PC-3 (cell line): ENCODE measurements at regions not wholly inside any gene's neighbourhood (a gene's known extent, or its start where the extent isn't known, plus 50 kb on each side); places are given as distances from the start of the nearest gene placed in this dataset.

Experiments used
- ATAC-seq: fragments of 200-7000 bp; cut with Tn5 transposase; 2 replicates; pipeline ENCODE4 v1.9.1; 2020; ENCODE audit warnings: mild to moderate bottlenecking, moderate library complexity
- BruUV-seq: library from RNA; stranded (reverse); fragments of 400-500 nt; replicated peaks from 2 replicates; lab custom pipeline; 2021; lab: Mats Ljungman, UMichigan
- CTCF ChIA-PET: fragments of 300-600 bp; sonication (Branson Sonifier 250); formaldehyde crosslinking; loops from one replicate; lab custom pipeline; 2022; ENCODE audit warnings: antibody characterized with exemption; lab: Charles Lee
- POLR2A ChIA-PET: fragments of 300-600 bp; sonication (Branson Sonifier 250); formaldehyde crosslinking; loops from one replicate; lab custom pipeline; 2022; ENCODE audit warnings: antibody characterized with exemption; ENCODE audit not compliant: unreplicated experiment; lab: Charles Lee
- DNase-seq: peaks from one replicate; pipeline ENCODE4 v3.0.0-alpha.2; 2015
- H2AFZ ChIP-seq: fragments of 300-600 bp; sonication (generic); 2 replicates; pipeline ENCODE4 v1.6.0; 2016; ENCODE audit warnings: antibody characterized with exemption, low read length
- H3F3A ChIP-seq: fragments of 300-600 bp; sonication (generic); one replicate; pipeline ENCODE4 v1.6.0; 2017; ENCODE audit warnings: antibody characterized with exemption, low read length, control low read depth, mild to moderate bottlenecking; ENCODE audit not compliant: unreplicated experiment
- H3K27ac ChIP-seq: fragments of 300-600 bp; sonication (generic); 2 replicates; pipeline ENCODE4 v1.5.1; 2016; ENCODE audit warnings: mild to moderate bottlenecking, low read length
- H3K27me3 ChIP-seq: fragments of 300-600 bp; sonication (generic); 2 replicates; pipeline ENCODE4 v1.6.1; 2016; ENCODE audit warnings: low read length, mixed read lengths
- H3K36me3 ChIP-seq: fragments of 300-600 bp; sonication (generic); 2 replicates; pipeline ENCODE4 v1.6.1; 2016; ENCODE audit warnings: low read depth, mixed run types, low read length, mixed read lengths
- H3K4me1 ChIP-seq: fragments of 300-600 bp; sonication (generic); 2 replicates; pipeline ENCODE4 v1.5.1; 2016; ENCODE audit warnings: low read length; ENCODE audit not compliant: insufficient read depth
- H3K4me2 ChIP-seq: fragments of 300-600 bp; sonication (generic); 2 replicates; pipeline ENCODE4 v1.6.0; 2016; ENCODE audit warnings: low read length
- H3K4me3 ChIP-seq: fragments of 300-600 bp; sonication (generic); 2 replicates; pipeline ENCODE4 v1.5.1; 2016; ENCODE audit warnings: mild to moderate bottlenecking, low read length, mixed read lengths
- H3K79me2 ChIP-seq: fragments of 300-600 bp; sonication (generic); 2 replicates; pipeline ENCODE4 v1.6.1; 2017; ENCODE audit warnings: low read length, mixed read lengths
- H3K9ac ChIP-seq: fragments of 300-600 bp; sonication (generic); 2 replicates; pipeline ENCODE4 v1.6.0; 2016; ENCODE audit warnings: mild to moderate bottlenecking, low read length
- H3K9me2 ChIP-seq: fragments of 300-600 bp; sonication (generic); replicated peaks from 2 replicates; pipeline ENCODE4 v1.6.1; 2016; ENCODE audit warnings: mixed run types, low read length, mixed read lengths
- H3K9me3 ChIP-seq: fragments of 300-600 bp; sonication (generic); 2 replicates; pipeline ENCODE4 v1.6.1; 2016; ENCODE audit warnings: low read length, mixed read lengths
- H4K20me1 ChIP-seq: fragments of 300-600 bp; sonication (generic); 2 replicates; pipeline ENCODE4 v1.6.1; 2016; ENCODE audit warnings: low read length, mixed read lengths
- EZH2 ChIP-seq: fragments of 300-600 bp; sonication (generic); IDR thresholded peaks from one replicate; pipeline ENCODE4 v1.6.1; 2017; ENCODE audit warnings: antibody characterized with exemption, mild to moderate bottlenecking, low read length; ENCODE audit not compliant: unreplicated experiment
- EZH2phosphoT487 ChIP-seq: fragments of 300-600 bp; sonication (generic); IDR thresholded peaks from 2 replicates; pipeline ENCODE4 v1.6.1; 2018; ENCODE audit warnings: mild to moderate bottlenecking, antibody characterized with exemption, low read length, borderline replicate concordance
- intact Hi-C: fragments of 100-400 bp; cut with micrococcal nuclease; formaldehyde crosslinking; loops from 2 replicates; pipeline ENCODE4 v1.9.0; 2023
- TF ChIP-seq, protein P1 (sequence below): fragments of 300-600 bp; sonication (generic); conservative IDR thresholded peaks from 2 replicates; pipeline ENCODE4 v1.5.1; 2017; ENCODE audit warnings: antibody characterized with exemption, low read depth, mild to moderate bottlenecking, low read length

DNA sequence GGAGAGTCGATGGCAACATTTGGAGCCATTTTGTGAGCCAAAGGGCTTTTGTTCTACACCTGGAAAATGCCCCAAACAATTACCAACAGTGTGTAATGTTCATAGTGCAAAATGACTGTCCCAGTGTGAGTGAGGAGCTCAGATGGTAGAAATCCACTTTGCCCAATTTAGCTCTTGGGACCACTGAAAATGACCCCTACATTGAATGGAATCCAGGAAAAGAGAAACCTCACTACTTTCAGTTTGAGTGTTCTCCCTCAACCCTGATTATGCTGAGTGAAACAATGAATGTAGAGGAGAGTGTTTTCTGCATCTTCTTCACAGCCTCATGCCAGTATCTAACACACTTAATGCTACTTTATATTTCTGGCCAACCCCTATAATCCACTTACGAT is 84.9 kb upstream of the NRN1 start:
- DNase-seq, result no peak

DNA sequence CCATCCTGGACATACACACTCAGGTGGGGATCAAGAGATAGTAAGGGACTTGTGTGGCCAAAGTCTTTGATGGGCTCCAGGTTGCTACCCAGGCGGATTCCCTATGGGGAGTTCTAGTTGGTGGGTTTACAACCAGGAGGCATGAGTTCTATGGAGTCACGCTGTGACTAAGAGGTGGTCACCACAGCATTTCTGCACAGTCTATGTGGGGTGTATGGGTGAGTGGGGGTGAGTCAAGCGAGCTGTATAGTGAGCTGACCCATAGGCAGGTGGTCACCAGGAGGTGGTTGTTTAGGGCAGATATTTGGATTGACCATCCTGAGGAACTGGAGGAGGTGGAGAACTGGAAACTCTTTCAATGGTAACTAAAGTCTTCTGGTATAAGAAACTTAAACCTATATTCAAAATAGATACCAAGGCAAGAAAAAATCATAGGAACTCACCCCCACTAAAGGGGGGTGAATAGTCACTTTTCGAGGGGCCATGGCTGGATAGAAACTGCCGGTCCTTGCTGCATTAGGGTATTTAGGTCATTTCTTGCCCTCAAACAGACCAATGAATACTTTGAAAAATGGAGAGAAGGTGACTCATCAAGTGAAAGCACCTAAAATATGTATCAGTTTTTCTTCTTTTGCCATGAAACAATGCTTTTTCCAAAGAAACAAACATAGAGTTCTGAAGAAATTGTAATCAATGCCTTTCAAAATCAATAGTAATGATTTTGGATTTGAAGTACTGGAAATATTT is 84.3 kb upstream of the NRN1 start:
- H4K20me1 ChIP-seq, result no peaks in the 10 kb centered on the region
- ChIA-PET POLR2A (no interaction called here), CTCF (no interaction called here)
- TF ChIP-seq EZH2, result no peak
- TF ChIP-seq EZH2phosphoT487, result no peak
- TF ChIP-seq, protein P1, sequence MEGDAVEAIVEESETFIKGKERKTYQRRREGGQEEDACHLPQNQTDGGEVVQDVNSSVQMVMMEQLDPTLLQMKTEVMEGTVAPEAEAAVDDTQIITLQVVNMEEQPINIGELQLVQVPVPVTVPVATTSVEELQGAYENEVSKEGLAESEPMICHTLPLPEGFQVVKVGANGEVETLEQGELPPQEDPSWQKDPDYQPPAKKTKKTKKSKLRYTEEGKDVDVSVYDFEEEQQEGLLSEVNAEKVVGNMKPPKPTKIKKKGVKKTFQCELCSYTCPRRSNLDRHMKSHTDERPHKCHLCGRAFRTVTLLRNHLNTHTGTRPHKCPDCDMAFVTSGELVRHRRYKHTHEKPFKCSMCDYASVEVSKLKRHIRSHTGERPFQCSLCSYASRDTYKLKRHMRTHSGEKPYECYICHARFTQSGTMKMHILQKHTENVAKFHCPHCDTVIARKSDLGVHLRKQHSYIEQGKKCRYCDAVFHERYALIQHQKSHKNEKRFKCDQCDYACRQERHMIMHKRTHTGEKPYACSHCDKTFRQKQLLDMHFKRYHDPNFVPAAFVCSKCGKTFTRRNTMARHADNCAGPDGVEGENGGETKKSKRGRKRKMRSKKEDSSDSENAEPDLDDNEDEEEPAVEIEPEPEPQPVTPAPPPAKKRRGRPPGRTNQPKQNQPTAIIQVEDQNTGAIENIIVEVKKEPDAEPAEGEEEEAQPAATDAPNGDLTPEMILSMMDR, result no peak
- peaks cover 26% of the 10 kb centered on the region for H3K27me3 ChIP-seq
- no peaks in the 10 kb centered on the region for H3F3A ChIP-seq
- H3K79me2 ChIP-seq, result no peaks in the 10 kb centered on the region
- H3K4me2 ChIP-seq, result no peak overlapping the region
- intact Hi-C loops, result no loop called here
- no peak for ATAC-seq
- no peak overlapping the region for H3K4me3 ChIP-seq
- H3K36me3 ChIP-seq, result no peaks in the 10 kb centered on the region
- H3K9me2 ChIP-seq, result no peaks in the 10 kb centered on the region
- BruUV-seq, result no TSS peak
- no peak for DNase-seq
- no peaks in the 10 kb centered on the region for H3K9me3 ChIP-seq
- H3K27ac ChIP-seq, result no peak overlapping the region
- H3K4me1 ChIP-seq, result no peaks in the 10 kb centered on the region
- H3K9ac ChIP-seq, result no peak overlapping the region
- no peak overlapping the region for H2AFZ ChIP-seq

More for the DNA sequence above, 84.9 kb upstream of the NRN1 start:
- Histone ChIP-seq H3F3A (no peaks in the 10 kb centered on the region), H3K4me3 (no peak overlapping the region), H3K9me3 (no peaks in the 10 kb centered on the region), H3K27ac (no peak overlapping the region), H3K27me3 (peaks cover 26% of the 10 kb centered on the region), H3K4me2 (no peak overlapping the region), H3K36me3 (no peaks in the 10 kb centered on the region), H3K9me2 (no peaks in the 10 kb centered on the region), H3K4me1 (no peaks in the 10 kb centered on the region), H3K9ac (no peak overlapping the region), H3K79me2 (no peaks in the 10 kb centered on the region), H4K20me1 (no peaks in the 10 kb centered on the region), H2AFZ (no peak overlapping the region)
- POLR2A ChIA-PET, result no interaction called here
- no peak for ATAC-seq
- CTCF ChIA-PET, result no interaction called here
- TF ChIP-seq EZH2 (no peak), EZH2phosphoT487 (no peak)
- TF ChIP-seq, protein P1, result no peak
- no TSS peak for BruUV-seq
- intact Hi-C loops, result no loop called here

DNA sequence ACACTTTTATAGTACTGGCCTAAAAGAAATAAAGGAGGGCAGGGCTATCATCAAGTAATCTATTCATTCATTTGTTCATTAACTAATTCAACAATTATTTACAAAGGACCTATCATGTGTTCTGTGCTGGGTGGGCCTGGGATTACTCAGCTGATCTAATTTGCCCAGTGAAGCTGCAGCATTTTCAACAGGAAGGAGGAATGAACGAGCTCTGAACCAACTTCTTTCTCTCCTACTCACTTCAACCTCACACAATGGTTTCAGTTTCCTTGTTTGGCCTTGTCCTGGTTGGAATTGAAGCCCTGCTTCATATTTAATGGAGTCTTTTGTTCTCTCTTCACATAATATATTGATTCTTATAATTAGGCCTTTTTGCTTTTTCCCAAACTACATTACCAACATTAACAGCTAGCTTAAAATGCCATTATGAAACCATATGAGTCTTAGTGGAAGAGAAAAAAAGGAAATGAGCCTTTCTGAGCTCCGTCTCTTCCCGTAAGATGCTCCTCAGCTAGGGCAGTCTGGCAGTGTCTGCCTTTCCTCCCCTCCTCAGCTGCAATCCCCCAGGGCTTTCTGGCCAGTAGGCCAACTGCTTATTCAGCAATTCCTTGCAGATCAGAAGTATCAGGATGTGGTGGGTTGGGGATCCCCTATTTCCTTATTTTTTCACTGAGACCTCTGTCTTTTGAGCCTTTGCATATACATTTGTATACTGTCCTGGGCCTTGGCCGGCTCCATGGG is 79.4 kb upstream of the NRN1 start:
- ATAC-seq, result no peak
- H3K27ac ChIP-seq, result no peak overlapping the region
- no peaks in the 10 kb centered on the region for H3F3A ChIP-seq

More for the DNA sequence above, 79.4 kb upstream of the NRN1 start:
- no peaks in the 10 kb centered on the region for H3K79me2 ChIP-seq
- TF ChIP-seq EZH2phosphoT487, result no peak
- TF ChIP-seq, protein P1, result no peak
- intact Hi-C loops, result no loop called here
- H3K4me2 ChIP-seq, result no peak overlapping the region
- no peak overlapping the region for H3K9ac ChIP-seq
- BruUV-seq, result no TSS peak
- no peaks in the 10 kb centered on the region for H4K20me1 ChIP-seq
- H3K9me3 ChIP-seq, result no peaks in the 10 kb centered on the region
- ChIA-PET CTCF (no interaction called here), POLR2A (no interaction called here)
- H3K4me1 ChIP-seq, result no peaks in the 10 kb centered on the region
- no peak overlapping the region for H2AFZ ChIP-seq
- 0 out of 2 replicates have a peak, but pooled peaks cover 4% of the 10 kb centered on the region for H3K27me3 ChIP-seq
- H3K9me2 ChIP-seq, result no peaks in the 10 kb centered on the region
- no peak for DNase-seq
- no peaks in the 10 kb centered on the region for H3K36me3 ChIP-seq
- H3K4me3 ChIP-seq, result no peak overlapping the region
